NOMO-1 treated with dmso at 0.1 percent for 144 hours (cell line): ENCODE measurements at regions not wholly inside any gene's neighbourhood (a gene's known extent, or its start where the extent isn't known, plus 50 kb on each side); places are given as distances from the start of the nearest gene placed in this dataset.

Experiments used
- DNase-seq: peaks from one replicate; lab custom pipeline; 2025; ENCODE audit not compliant: unreplicated experiment; lab: John Stamatoyannopoulos, UW

DNA sequence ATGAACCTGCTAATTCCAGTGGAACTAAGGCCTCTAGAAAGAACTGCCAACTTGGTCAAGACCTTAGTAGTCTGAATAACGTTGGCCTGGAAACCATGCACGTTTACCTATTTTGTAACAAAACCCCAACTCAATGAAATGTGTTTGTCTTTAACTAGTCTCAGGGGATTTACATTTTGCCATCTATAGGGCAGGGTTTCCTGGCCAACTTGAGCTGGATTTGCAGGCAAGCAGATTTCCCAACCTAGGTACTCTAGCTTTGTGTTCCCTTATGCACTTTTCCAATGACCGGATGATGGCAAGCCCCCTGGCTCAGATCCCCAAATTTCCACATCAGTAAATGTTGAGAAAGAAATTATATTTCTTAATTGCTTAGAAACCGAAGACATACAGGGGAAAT, 114.5 kb downstream of the IRS2 start:
- DNase-seq: no peak

DNA sequence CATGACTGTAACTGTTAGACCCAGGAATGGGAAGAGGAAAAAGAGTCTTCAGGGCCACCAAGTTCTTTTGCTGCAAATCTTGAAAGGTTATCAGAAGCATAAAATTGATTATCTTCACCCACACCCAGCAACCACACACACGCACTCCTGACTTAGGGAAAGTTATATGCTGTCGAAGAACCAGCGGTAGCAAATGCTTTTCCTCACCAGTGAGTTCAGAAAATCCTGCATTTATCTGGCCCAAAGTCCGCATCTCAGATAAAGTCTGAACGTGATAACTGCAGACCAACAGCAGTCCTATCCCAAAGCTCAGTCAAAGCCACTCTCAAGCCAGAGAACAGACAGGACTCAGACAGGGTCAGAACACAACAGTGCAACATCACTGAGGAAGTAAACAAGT, 115.6 kb downstream of the IRS2 start:
- no peak for DNase-seq

DNA sequence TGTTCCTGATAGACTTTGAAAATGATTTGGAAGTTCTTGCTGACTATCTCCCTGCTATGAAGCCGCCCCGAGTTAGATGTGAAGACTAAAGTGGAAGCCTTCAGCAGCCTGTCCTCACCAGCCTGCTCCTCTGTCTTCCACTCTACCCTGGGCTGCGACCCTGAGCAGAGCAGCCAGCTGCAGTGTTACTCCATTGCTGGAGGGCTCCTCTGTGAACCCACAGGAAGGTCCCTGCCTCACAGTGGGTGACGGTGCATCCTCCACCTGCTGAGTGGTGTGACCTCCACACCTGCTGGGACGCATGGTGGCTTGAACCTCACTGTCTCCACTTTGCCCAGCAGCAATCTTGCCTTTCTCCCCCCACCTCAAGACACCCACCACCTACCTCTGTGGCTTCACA, 116.4 kb downstream of the IRS2 start:
- no peak for DNase-seq

DNA sequence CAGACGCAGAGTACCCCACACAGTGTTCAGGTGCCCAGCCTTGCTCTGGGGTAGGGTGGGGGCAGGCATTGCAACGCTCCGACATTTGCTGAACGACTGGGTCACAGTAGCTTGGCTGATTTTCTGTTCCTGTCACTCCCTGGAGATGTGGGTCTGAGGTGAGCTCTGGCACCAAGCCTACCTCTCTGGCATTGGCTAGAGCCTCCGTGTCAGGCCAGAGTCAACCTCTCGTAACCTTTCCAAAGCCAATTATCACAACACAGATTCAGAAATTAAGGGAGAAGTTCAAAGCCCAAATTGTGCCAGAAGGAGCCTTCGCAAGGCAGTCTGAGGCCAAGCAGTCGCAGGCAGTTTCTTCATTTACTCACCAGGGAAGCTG, 117.2 kb downstream of the IRS2 start:
- no peak for DNase-seq

DNA sequence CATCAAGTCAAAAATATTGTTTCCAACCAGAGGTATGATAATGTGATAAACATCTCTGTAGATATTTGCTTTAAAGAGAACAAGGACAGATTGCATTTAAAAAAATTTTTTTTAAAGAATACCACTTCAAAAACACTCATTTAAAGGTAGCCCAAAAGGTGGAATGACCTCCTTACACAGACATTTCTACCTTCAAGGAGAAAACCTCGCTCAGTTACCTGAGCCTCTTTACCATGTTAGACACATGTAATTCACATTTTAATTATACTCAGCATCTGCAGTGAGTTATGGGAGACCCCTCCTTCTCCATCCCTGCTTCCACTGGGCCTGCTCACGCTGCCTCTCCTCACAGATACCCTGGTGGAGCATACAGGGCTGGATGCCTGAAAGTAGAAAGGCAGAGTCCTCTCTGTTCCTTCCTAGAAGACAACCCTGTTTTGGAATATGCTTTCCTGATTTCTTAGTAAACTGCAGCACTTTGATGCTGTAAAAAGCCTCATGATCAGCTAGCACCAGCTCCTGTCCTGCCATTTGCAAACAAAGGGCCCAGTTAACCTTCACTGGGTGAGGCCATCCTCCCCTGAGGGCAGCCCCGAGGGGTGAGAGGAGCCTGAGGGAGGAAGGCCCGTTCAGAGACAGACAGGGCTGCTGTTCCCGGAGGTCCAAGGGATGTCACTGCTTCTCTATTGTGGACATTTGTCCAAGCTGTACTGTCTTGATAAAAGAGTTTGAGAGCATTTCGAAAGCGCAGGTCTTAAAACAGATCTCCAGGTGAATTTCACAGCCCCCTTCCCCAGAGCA, 117.8 kb downstream of the IRS2 start:
- no peak for DNase-seq

DNA sequence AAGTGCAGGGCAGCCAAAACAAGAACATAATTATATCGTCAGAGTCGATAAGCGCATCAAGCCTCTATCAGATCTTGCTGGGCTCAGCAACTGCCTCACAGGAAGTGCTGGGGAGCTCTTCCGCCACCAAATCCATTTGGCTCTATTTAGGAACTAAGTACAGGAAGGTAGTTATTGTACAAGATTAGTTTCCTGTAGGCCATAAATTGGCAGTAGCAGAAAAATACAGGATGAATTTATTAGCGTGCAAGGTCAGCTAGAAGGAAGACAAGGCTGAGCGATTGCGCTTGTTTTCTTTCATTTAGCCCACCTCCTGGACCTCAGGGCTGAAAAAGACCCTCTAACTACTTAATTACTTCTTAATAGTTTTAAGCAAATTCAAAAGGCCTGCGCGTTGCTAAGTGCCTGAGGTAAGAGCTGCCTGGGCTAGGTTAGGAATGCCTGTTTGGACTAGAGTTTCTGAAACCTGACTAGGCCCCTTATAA, 118.5 kb downstream of the IRS2 start:
- DNase-seq: no peak

DNA sequence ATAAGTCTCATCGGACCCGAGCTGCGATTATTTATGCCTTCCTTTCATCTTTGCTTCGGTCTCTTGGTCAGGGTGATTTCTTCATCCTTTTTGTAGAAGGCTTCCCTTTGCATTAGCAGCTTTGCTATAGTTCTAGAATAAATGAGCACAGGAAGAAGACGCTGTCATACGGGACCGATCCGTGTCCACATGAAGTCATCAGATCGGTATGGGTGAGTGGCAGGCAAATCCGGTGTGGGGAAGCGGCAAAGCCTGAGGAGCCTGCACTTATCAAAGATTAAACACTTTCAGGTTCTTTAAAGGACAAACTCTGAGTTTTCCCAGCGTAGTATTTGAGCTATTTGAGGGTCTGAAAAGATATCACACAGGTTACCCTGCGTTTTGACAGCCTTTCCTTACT, 119.3 kb downstream of the IRS2 start:
- DNase-seq: no peak

DNA sequence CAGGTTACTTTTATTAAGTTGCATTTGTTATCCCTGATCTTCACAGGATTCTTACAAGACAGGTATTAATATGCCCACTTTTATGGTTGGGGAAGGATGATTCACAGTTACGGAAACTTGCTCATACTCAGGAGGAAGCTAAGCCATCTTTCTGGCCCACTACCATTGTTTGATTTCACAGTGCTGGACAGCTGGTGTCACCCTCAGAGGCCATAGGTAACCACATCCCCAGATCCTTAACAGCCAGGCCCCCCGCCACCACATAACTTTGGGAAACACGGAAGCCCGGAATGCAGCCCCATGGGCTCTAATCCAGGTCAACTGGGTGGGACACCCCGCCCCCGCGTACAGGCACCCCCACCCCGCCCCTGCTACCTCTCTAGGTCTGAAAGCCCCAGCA, 119.7 kb downstream of the IRS2 start:
- no peak for DNase-seq

DNA sequence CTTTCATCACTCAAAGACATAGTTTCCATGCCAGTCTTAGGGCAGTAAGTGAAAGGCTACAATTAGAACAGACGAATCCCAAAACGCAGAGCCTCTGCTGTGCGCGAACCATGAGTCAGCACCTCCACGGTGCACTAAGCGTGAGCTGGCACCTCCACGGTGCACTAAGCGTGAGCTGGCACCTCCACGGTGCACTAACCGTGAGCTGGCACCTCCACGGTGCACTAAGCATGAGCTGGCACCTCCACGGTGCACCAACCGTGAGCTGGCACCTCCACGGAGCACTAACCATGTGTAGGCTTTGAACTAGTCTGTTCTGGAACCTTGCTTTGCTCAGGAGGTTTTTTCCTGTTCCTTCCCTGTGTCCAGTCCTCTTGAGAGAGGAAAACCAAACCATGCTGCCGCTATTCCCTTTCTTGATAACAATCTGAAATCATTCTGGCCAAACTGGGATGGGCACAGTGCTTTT, 120.6 kb downstream of the IRS2 start:
- no peak for DNase-seq

DNA sequence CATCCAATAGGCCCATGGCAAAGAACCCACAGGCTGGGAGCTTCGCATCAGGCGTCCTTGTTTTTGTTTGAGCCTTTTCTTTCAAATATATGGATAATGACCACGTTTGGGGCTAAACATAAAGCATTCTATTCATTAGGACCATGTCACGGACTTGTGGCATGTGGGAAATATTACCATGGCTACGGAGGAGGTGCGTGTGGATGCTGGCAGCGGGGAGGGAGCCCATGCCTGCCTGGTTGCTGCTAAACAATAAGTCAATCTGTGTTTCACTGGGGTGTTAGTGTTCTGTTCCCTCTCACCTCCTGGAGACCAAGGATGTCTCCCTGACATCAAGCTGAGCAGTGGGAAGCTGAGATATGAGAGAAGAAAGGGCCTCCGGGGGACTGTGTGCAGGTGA, 121.1 kb downstream of the IRS2 start:
- DNase-seq: no peak

DNA sequence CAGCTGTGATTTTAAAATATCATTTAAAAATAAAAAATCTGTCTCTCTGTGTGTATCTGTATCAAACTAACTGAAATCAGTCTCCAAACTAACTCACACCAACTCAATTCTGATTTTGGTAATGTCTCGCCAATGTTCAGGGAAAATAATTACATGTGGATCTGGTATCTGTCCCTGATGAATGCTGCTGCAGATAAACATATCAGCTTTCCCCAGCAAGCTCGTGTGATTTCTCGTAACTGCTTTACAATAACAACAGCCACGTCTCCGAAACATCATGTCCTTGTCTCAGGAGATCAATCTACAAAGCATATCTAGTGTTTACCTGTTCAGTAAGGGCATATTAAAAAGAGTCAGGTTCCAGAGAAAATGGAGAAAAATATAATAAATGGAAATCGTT, 129.0 kb downstream of the IRS2 start:
- DNase-seq: no peak

DNA sequence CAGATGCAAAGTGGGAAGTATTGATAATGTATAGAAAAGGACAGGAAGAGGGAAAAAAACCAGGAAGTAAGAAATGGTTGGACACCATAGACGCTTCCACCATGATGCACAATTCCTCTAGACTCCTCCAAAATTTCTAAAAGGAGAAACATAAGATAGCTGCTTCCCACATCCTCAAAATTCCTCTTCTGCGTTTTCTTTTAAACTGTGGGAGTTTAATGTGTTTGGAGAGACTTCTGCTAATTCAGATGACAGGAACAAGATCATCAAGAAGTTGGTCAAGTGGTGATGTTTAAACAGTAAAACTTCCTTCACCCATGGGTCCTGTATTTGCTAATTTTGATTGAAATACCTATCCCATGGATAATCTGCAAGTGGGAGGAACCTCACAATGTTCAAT, 130.2 kb downstream of the IRS2 start:
- DNase-seq: no peak

DNA sequence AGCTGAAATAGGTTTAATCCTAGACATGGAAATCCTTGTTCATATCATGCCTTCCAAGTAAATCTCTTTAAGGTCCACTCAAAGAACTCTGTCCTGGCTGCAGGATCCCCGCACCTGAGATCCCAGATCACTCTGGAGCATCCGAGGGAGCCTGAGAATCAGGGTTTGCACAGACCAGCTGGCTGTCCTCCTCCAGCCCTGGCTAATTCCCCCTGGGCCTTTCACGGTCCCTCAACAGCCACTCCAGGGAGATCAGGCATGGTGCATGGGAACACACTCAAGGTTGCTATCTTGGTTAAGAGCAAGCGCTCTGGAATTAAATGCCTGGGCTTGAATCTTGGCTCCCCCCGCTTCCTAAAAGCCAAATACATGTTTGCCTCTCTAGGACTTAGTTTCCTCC, 130.8 kb downstream of the IRS2 start:
- DNase-seq: no peak

DNA sequence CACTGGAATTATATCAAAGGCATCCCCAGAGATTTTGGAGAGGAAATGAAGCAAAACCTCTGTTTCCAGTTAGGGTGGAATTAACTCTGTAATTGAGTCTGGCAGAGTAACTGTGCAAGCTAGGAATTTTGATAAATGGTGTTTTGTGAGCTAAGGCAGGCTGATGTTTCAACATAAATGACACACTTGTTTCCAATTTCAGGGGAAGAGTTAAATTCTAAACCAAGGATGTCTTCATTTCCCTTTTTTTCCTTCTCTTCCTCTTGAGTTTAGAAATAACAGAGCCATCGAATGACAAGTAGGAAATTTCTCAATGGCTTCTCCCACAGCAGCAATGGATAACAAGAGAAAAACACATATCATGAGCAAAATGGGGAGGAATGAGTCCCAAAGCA, 131.2 kb downstream of the IRS2 start:
- no peak for DNase-seq

DNA sequence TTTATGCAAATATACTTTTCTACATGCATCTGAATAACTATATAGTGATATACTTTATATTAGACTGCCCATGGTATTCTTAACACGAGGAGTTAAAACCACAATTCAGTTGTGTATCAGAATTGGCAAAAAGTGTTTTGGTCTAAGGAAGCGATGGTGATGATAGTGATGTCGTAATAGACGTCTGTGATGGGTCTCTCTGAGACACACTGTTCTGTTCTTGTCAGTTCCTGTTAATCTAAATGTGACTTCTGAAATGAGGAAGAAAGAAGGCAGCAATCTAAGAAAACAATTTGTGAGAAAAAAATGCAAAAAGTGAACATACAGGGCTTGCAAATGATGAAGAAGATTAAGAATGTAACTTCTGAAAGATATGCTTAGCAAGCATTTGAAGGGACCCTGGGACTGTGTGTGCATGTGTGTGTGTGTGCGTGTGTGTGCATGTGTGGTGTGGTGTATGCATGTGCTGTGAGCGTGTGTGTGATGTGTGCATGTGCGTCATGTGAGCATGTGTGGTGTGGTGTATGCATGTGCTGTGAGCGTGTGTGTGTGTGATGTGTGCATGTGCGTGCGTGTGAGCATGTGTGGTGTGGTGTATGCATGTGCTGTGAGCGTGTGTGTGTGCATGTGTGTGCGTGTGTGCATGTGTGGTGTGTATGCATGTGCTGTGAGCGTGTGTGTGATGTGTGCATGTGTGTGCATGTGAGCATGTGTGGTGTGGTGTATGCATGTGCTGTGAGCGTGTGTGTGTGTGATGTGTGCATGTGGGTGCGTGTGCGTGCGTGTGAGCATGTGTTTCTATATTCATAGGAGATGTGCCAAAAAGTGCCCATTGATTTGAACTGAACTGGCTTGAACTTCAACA, 131.8 kb downstream of the IRS2 start:
- peak; percentile 90 for DNase-seq

DNA sequence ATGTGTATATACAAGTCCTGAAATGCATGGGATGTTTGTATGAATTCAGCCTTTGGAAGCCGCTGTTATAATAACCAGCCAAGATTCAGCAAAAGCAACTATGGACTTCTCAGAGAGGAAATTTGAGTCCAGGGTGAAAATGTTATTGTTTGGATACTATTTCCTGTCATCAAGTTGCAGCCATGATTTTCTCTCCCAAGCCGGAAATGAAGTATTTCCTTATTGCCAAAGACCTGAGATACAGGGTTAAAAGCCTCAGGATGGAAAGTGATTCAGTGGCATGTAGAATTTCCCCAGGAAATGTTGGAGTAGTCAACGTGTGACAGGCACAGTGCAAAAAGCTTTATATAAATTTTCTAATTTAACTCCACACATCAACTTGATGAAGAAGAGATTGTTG, 133.9 kb downstream of the IRS2 start:
- DNase-seq: no peak

DNA sequence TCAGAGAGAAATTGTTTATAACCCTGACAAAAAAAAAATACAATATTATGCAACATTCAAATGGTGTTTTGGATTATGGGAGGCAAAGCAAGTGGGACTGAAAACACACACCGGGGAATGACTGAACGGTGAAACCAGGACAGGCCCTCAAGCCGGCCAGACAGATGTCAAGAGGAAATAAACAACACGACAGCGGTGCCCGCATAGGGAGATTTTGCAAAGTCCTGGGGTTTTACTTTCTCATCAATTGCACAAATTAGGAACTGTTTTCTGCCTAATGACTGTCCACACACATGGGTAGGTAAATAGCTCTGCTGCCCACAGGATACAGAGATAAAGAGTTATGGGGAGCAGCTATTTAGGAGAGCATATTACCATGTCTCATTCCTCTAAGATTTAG, 134.5 kb downstream of the IRS2 start:
- DNase-seq: no peak

DNA sequence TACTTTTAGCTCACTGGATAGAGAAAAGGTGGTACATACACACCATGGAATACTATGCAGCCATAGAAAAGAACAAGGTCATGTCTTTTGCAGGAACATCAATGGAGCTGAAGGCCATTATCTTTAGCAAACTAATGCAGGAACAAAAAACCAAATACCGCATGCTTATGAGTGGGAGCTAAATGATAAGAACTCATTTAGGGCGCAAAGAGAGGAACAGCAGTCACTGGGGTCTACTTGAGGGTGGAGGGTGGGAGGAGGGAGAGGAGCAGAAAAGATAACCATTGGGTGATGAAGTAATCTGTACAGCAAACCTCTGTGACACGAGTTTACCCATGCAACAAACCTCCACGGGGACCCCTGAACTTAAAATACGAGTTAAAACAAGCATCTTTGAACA, 135.1 kb downstream of the IRS2 start:
- no peak for DNase-seq

DNA sequence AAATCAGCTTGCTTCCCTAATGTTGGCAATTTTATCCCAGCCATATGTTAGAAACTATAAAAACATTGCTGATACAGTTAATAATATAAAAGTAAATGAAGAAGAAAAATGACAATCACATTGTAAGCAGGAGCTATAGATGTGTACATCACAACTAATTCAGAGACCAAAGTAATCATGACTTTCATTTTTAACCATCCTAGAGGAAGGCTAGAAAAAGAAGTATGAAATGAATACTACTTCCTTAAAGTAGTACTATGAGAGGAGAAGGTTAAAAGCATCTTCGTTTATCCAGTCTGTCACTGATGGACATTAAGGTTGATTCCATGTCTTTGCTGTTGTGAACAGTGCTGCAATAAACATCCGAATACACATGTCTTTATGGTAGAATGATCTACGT, 135.5 kb downstream of the IRS2 start:
- no peak for DNase-seq

DNA sequence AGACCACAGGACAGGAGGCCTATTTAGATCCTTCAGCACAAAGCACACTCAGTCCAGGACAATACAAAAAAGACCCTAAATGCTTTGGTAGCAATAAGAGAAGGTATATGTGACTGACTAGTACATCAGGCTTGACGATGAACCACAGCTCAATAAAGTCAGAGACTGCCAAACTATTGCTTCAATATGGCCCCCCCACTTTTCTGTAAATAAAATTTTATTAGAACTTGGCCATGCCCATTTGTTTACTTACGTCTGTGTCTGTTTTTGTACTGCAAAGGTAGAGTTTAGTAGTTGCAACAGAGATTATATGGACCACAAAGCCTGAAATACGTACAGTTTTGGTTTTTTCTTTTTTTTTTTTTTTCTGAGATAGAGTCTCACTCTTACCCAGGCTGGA, 136.7 kb downstream of the IRS2 start:
- DNase-seq: no peak

DNA sequence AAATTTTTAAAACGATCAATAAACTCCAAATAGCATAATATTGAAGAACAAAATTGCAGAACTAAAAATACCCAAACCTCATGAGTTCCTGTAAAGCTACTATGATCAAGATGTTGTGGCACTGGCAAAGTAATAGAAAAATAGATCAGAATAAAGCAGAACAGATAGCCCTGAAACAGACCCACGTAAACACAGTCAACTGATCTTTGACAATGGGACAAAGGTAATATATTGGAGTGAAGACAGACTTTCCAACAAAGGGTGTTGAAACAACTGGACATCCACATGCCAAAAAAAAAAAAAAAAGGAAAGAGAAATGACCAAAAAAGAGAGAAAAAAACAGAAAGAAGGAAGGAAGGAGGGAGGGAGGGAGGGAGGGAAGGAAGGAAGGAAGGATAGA, 138.7 kb downstream of the IRS2 start:
- no peak for DNase-seq

DNA sequence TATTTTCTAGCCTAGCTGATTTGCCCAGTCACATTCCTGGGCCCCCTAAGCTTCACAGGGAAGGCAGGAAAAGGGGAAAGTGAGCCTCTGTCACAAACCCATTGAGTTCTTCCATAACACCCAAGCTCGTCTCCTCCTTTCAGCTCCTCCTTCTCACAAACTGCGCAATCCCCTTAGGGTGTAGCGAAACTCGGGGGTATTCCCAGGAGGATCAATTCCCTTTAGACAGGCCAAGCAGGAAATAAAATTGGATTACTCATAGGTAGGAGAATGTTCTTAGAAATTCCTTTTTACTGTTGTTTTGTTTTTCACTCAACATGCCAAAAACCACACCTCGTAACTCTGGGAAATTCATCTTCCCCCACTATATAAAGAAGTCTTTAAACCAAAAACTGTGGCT, 139.3 kb downstream of the IRS2 start:
- DNase-seq: no peak
